Body of pancreas (tissue), 4 donors: ENCODE measurements at regions not wholly inside any gene's neighbourhood (a gene's known extent, or its start where the extent isn't known, plus 50 kb on each side); places are given as distances from the start of the nearest gene placed in this dataset.

ENCODE experiments used
- ATAC-seq: fragments of 150-250 bp; one replicate; pipeline ENCODE4 v1.9.1; 2016
- DNase-seq, 4 donors: peaks; one replicate each; pipeline ENCODE4 v3.0.0-alpha.2; 2019
- H3K27ac ChIP-seq, 4 donors: fragments of 200-600 bp; sonication (generic); 1 replicate in 3 of 4; 2 replicates in 1 of 4; pipeline versions ENCODE4 v1.5.1 to v1.6.1; 2016 to 2019; ENCODE audit warnings: mild to moderate bottlenecking in 1 of 4, mixed read lengths in 1 of 4, moderate library complexity in 1 of 4
- H3K27me3 ChIP-seq, 2 donors: fragments of 200-600 bp; sonication (generic); one replicate each; pipeline ENCODE4 v1.6.0; 2016; ENCODE audit warnings: mild to moderate bottlenecking in 1 of 2
- H3K36me3 ChIP-seq, 2 donors: fragments of 200-600 bp; sonication (generic); replicated peaks in 1 of 2; 2 replicates each; pipeline ENCODE4 v1.5.1; 2016; ENCODE audit warnings: low read depth in 2 of 2; ENCODE audit not compliant: insufficient read depth in 1 of 2
- H3K4me1 ChIP-seq: fragments of 200-600 bp; sonication (generic); one replicate; pipeline ENCODE4 v1.6.0; 2016
- H3K4me3 ChIP-seq, 2 donors: fragments of 200-600 bp; sonication (generic); 1 replicate in 1 of 2; 2 replicates in 1 of 2; pipeline ENCODE4 v1.5.1; 2016 to 2019
- H3K9me3 ChIP-seq, 3 donors: fragments of 200-600 bp; sonication (generic); 1 replicate in 2 of 3; 2 replicates in 1 of 3; pipeline ENCODE4 v1.5.1; 2016
- POLR2A ChIP-seq, 3 donors: fragments of 450-650 bp; IDR thresholded peaks; one replicate each; pipeline ENCODE4 v1.6.1; 2016; ENCODE audit warnings: antibody characterized with exemption in 3 of 3, mild to moderate bottlenecking in 2 of 3
- WGBS, 2 donors: methylation state at CpG; one replicate each; pipeline ENCODE4 v1.1.5; 2017; 5-methylcytosine and 5-hydroxymethylcytosine counted together
- intact Hi-C: fragments of 100-400 bp; cut with DNase I; formaldehyde crosslinking; loops from one replicate; pipeline ENCODE4 v1.15.1; 2023
- TF ChIP-seq, protein P1 (sequence below), 7 experiments: fragments of 450-650 bp in 4 of 7; fragments of 200-600 bp in 3 of 7; sonication (generic) in 3 of 7; IDR thresholded peaks; one replicate each; pipeline ENCODE4 v1.5.1; 2016 to 2019; ENCODE audit warnings: antibody characterized with exemption in 7 of 7

DNA sequence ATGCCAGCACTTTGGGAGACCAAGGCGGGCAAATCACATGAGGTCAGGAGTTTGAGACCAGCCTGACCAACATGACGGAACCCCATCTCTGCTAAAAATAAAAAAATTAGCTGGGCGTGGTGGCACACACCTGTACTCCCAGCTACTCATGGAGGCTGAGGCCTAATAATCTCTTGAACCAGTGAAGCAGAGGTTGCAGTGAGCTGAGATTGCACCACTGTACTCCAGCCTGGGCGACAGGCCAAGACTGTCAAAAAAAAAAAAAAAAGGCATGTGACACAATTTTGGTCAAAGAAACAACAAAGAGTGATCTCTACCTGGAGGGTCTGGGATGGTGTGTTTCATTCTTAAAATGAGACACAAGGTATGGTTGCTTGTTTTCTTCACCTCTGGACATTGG, 188.2 kb upstream of the HS3ST1 start:
- H3K9me3 ChIP-seq, result no peaks in the 10 kb centered on the region
- H3K4me3 ChIP-seq, result no peak overlapping the region
- ATAC-seq (no peak), DNase-seq (no peak)
- TF ChIP-seq, protein P1, sequence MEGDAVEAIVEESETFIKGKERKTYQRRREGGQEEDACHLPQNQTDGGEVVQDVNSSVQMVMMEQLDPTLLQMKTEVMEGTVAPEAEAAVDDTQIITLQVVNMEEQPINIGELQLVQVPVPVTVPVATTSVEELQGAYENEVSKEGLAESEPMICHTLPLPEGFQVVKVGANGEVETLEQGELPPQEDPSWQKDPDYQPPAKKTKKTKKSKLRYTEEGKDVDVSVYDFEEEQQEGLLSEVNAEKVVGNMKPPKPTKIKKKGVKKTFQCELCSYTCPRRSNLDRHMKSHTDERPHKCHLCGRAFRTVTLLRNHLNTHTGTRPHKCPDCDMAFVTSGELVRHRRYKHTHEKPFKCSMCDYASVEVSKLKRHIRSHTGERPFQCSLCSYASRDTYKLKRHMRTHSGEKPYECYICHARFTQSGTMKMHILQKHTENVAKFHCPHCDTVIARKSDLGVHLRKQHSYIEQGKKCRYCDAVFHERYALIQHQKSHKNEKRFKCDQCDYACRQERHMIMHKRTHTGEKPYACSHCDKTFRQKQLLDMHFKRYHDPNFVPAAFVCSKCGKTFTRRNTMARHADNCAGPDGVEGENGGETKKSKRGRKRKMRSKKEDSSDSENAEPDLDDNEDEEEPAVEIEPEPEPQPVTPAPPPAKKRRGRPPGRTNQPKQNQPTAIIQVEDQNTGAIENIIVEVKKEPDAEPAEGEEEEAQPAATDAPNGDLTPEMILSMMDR (IDR thresholded peaks at IDR 0.05), result no peak
- TF ChIP-seq POLR2A (IDR thresholded peaks at IDR 0.05), result no peak
- peaks cover 4% of the 10 kb centered on the region for H3K4me1 ChIP-seq
- no peaks in the 10 kb centered on the region for H3K27me3 ChIP-seq
- intact Hi-C loops, result no loop called here
- WGBS, 2 donors, result 77% methylated on average over 4 of the region's 4 CpGs
- no peaks in the 10 kb centered on the region for H3K36me3 ChIP-seq
- H3K27ac ChIP-seq, result no peak overlapping the region

DNA sequence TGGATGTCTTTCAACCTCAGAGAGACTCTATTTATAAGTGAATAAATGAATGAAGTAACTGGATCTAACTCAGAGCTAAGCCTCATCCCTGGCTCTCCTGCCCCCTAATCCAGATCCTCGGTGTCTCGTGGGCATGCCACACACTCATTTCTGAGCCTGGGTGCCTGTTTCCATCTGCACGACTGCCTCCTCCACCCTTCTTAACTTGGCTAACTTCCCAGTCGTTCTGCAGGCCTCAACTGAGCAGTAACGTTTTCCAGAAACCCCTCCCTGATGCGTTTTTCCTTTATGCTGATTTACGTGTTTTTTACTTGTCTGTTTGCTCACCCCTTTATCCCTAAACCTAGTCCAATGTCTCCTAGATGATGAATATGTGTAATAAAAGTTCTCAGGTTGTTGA, 186.9 kb upstream of the HS3ST1 start:
- ATAC-seq, result no peak
- WGBS, 2 donors, result 47 to 50% methylated on average over 7 of the region's 7 CpGs
- no peak for DNase-seq
- Histone ChIP-seq H3K9me3 (no peaks in the 10 kb centered on the region), H3K27ac (no peak overlapping the region), H3K4me3 (no peak overlapping the region), H3K36me3 (no peaks in the 10 kb centered on the region), H3K4me1 (peaks cover 4% of the 10 kb centered on the region), H3K27me3 (no peaks in the 10 kb centered on the region)
- intact Hi-C loops, result no loop called here
- TF ChIP-seq POLR2A (IDR thresholded peaks at IDR 0.05), result no peak
- TF ChIP-seq, protein P1 (IDR thresholded peaks at IDR 0.05), result no peak

DNA sequence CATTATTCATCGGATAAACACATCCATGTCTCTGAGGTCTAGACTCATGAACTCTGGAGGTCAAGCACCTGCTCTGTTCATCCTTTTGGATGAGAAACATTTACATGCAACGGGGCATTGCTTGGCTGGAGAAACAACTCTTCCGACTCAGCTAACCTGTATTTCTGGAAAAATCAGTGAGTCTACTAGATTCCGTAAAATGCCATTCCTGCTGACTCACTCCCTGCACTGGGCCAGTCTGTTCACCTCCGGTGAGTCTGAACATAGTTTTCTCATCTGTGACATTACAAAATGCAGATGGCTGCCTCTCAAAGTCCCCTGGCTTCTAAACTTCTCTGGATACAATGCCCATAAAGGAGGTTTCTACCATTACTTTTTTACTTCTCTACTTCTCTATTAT, 185.7 kb upstream of the HS3ST1 start:
- Histone ChIP-seq H3K36me3 (no peaks in the 10 kb centered on the region), H3K27me3 (no peaks in the 10 kb centered on the region), H3K4me1 (peaks cover 4% of the 10 kb centered on the region), H3K9me3 (no peaks in the 10 kb centered on the region), H3K4me3 (no peak overlapping the region), H3K27ac (peak overlapping the region in 1 of 4 donors; percentile 45)
- intact Hi-C loops, result no loop called here
- 41 to 48% methylated on average over 5 of the region's 5 CpGs for WGBS, 2 donors
- DNase-seq (peak; percentile 18 to 43 (median 33)), ATAC-seq (peak; percentile 80)
- TF ChIP-seq POLR2A (IDR thresholded peaks at IDR 0.05), result no peak
- TF ChIP-seq, protein P1 (IDR thresholded peaks at IDR 0.05), result no peak

DNA sequence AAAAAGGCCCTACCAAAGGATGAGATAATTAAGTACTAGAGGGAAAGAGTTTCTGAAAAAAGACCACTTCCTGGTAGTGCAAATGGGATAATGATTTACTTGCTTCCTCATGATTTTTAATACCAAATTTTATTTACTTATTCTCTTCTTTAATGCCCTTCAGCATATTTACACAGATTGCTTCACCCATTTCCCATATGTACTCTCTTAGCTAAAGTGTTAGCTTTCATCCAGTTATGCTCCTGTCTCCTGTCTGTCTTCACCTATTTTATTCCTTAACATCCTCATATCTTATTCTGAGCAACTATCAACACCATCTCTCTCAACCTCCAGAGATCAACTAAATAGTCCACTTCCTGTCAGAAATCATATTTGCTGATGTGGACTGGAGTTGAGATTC, 183.2 kb upstream of the HS3ST1 start:
- no peaks in the 10 kb centered on the region for H3K27me3 ChIP-seq
- no peak overlapping the region for H3K4me3 ChIP-seq
- ATAC-seq (no peak), DNase-seq (no peak)
- intact Hi-C loops, result no loop called here
- H3K9me3 ChIP-seq, result no peaks in the 10 kb centered on the region
- no peak overlapping the region for H3K27ac ChIP-seq
- TF ChIP-seq POLR2A (IDR thresholded peaks at IDR 0.05), result no peak
- TF ChIP-seq, protein P1 (IDR thresholded peaks at IDR 0.05), result no peak
- peaks cover 4% of the 10 kb centered on the region for H3K4me1 ChIP-seq
- no peaks in the 10 kb centered on the region for H3K36me3 ChIP-seq

DNA sequence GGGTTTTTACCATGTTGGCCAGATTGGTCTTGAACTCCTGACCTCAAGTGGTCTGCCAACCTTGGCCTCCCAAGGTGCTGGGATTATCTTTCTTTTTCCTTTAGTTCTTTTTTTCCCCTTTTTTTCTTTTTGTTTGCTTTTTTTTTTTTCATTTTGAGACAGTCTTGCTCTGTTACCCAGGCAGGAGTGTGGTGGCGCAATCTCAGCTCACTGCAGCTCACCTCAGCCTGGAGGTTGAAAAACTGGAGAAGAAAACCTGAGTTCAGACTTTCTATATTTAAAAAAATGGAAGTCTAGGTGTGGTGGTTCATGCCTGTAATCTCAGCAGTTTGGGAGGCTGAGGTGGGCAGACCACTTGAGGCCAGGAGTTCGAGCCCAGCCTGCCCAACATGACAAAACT, 181.1 kb upstream of the HS3ST1 start:
- Histone ChIP-seq H3K9me3 (no peaks in the 10 kb centered on the region), H3K27ac (no peak overlapping the region), H3K36me3 (no peaks in the 10 kb centered on the region), H3K4me3 (no peak overlapping the region), H3K27me3 (no peaks in the 10 kb centered on the region), H3K4me1 (peaks cover 4% of the 10 kb centered on the region)
- ATAC-seq (no peak), DNase-seq (no peak)
- TF ChIP-seq, protein P1 (IDR thresholded peaks at IDR 0.05), result no peak
- TF ChIP-seq POLR2A (IDR thresholded peaks at IDR 0.05), result no peak
- intact Hi-C loops, result no loop called here
- 57 to 72% methylated on average over 2 of the region's 2 CpGs for WGBS, 2 donors
